HepG2 (cell line): ENCODE measurements at regions not wholly inside any gene's neighbourhood (a gene's known extent, or its start where the extent isn't known, plus 50 kb on each side); places are given as distances from the start of the nearest gene placed in this dataset.

Source experiments
- ATAC-seq: fragments of 200-7000 bp; cut with Tn5 transposase; 3 replicates; pipeline ENCODE4 v1.9.1; 2020; ENCODE audit warnings: mild to moderate bottlenecking, moderate library complexity
- BruUV-seq: library from RNA; stranded (reverse); fragments of 400-500 nt; replicated peaks from 2 replicates; lab custom pipeline; 2021; lab: Mats Ljungman, UMichigan
- CTCF ChIA-PET: fragments of 300-600 bp; formaldehyde crosslinking; extraction: SDS; loops from one replicate; lab custom pipeline; 2021; ENCODE audit warnings: low total read pairs, inconsistent platforms, low intra/inter-chr PET ratio; lab: Yijun Ruan, JAX
- POLR2A ChIA-PET: fragments of 350-600 bp; sonication (Branson Sonifier 250); formaldehyde crosslinking; loops from one replicate; lab custom pipeline; 2020; ENCODE audit warnings: antibody characterized with exemption, inconsistent platforms; lab: Yijun Ruan, JAX
- DNase-seq: peaks from one replicate; pipeline ENCODE4 v3.0.0-alpha.2; 2015; ENCODE audit warnings: low spot score
- FAIRE-seq: peaks from 3 replicates; lab custom pipeline; 2011; peaks lifted over from hg19 to GRCh38; lab: Jason Lieb, UNC
- H2AFZ ChIP-seq: one replicate; pipeline ENCODE4 v1.6.1; 2011; ENCODE audit warnings: low read length, inconsistent platforms
- H3K27ac ChIP-seq: fragments of 300-600 bp; 3 replicates; pipeline ENCODE4 v1.8.0; 2011; ENCODE audit warnings: mixed run types, mild to moderate bottlenecking, mixed read lengths, low read length, inconsistent platforms; ENCODE audit not compliant: insufficient read depth; ENCODE audit errors: extremely low read length
- H3K27me3 ChIP-seq, 2 experiments: fragments of 200-600 bp in 1 of 2; 2 replicates in 1 of 2; 3 replicates in 1 of 2; pipeline versions ENCODE4 v1.6.0 to v1.8.0; 2011; ENCODE audit warnings: low read length in 2 of 2, mild to moderate bottlenecking in 2 of 2, moderate library complexity in 2 of 2, inconsistent platforms in 1 of 2; ENCODE audit not compliant: insufficient read depth in 2 of 2, control insufficient read depth in 1 of 2
- H3K36me3 ChIP-seq, 2 experiments: fragments of 200-600 bp in 1 of 2; replicated peaks in 1 of 2; 2 replicates in 1 of 2; 3 replicates in 1 of 2; pipeline versions ENCODE4 v1.5.1 to v1.8.0; 2011; ENCODE audit warnings: low read length in 2 of 2, inconsistent platforms in 1 of 2; ENCODE audit not compliant: insufficient read depth in 2 of 2, control insufficient read depth in 1 of 2
- H3K4me1 ChIP-seq: 2 replicates; pipeline ENCODE4 v1.5.1; 2012; ENCODE audit warnings: low read length, inconsistent platforms; ENCODE audit not compliant: insufficient read depth
- H3K4me2 ChIP-seq: 2 replicates; pipeline ENCODE4 v1.6.0; 2011; ENCODE audit warnings: low read depth, low read length, inconsistent platforms
- H3K4me3 ChIP-seq, 3 experiments: fragments of 200-600 bp in 1 of 3; sonication (generic), shearing (Covaris generic) in 1 of 3; replicated peaks in 1 of 3; 2 replicates each; pipeline ENCODE4 v1.5.1; 2011 to 2016; ENCODE audit warnings: low read length in 3 of 3, inconsistent platforms in 2 of 3, low read depth in 2 of 3, mild to moderate bottlenecking in 2 of 3, control low read depth in 1 of 3, mixed read lengths in 1 of 3; ENCODE audit not compliant: insufficient read depth in 1 of 3
- H3K79me2 ChIP-seq: one replicate; pipeline ENCODE4 v1.6.1; 2011; ENCODE audit warnings: low read length, inconsistent platforms; ENCODE audit not compliant: insufficient read depth
- H3K9ac ChIP-seq: 2 replicates; pipeline ENCODE4 v1.6.0; 2011; ENCODE audit warnings: mild to moderate bottlenecking, low read depth, low read length, inconsistent platforms; ENCODE audit not compliant: insufficient read depth
- H3K9me3 ChIP-seq: 2 replicates; pipeline ENCODE4 v1.5.1; 2012; ENCODE audit warnings: mild to moderate bottlenecking, low read length
- H4K20me1 ChIP-seq: 2 replicates; pipeline ENCODE4 v1.6.0; 2011; ENCODE audit warnings: inconsistent platforms, mild to moderate bottlenecking, low read length, moderate library complexity; ENCODE audit not compliant: insufficient read depth
- ASH2L ChIP-seq: fragments of 300-600, 200-600 bp; sonication (generic); IDR thresholded peaks from 2 replicates; pipeline ENCODE4 v1.7.0; 2017; ENCODE audit warnings: low read depth, mild to moderate bottlenecking, moderate library complexity, mixed read lengths, low read length; ENCODE audit not compliant: insufficient read length
- ATF2 ChIP-seq: sonication (generic); formaldehyde crosslinking; IDR thresholded peaks from 2 replicates; pipeline ENCODE4 v1.4.0; 2020; ENCODE audit warnings: missing genetic modification reagents
- CERS6 ChIP-seq: sonication (generic); formaldehyde crosslinking; IDR thresholded peaks from 2 replicates; pipeline ENCODE4 v1.5.0; 2020; ENCODE audit warnings: missing genetic modification reagents
- E2F1 ChIP-seq: sonication (generic); formaldehyde crosslinking; IDR thresholded peaks from 2 replicates; pipeline ENCODE4 v1.5.0; 2020; ENCODE audit warnings: missing genetic modification reagents
- FOXK1 ChIP-seq: sonication (generic); formaldehyde crosslinking; IDR thresholded peaks from 2 replicates; pipeline ENCODE4 v1.4.0; 2020; ENCODE audit warnings: low read depth, missing genetic modification reagents, borderline replicate concordance
- HMG20A ChIP-seq: IDR thresholded peaks from 2 replicates; pipeline ENCODE4 v1.6.1; 2016; ENCODE audit warnings: borderline replicate concordance
- HOXA3 ChIP-seq: sonication (generic); formaldehyde crosslinking; IDR thresholded peaks from 2 replicates; pipeline ENCODE4 v1.5.0; 2020; ENCODE audit warnings: missing genetic modification reagents
- MXD1 ChIP-seq: sonication (generic); formaldehyde crosslinking; IDR thresholded peaks from 2 replicates; pipeline ENCODE4 v1.4.0; 2020; ENCODE audit warnings: mild to moderate bottlenecking, missing genetic modification reagents
- NCOA2 ChIP-seq: sonication (generic); formaldehyde crosslinking; IDR thresholded peaks from 2 replicates; pipeline ENCODE4 v1.8.0; 2022; ENCODE audit warnings: inconsistent platforms
- NFE2L2 ChIP-seq: fragments of 150-350 bp; IDR thresholded peaks from 2 replicates; pipeline ENCODE4 v1.6.1; 2014; ENCODE audit warnings: low read length
- RORA ChIP-seq: sonication (generic); formaldehyde crosslinking; IDR thresholded peaks from 2 replicates; pipeline ENCODE4 v1.5.0; 2020; ENCODE audit warnings: mild to moderate bottlenecking, missing genetic modification reagents, moderate library complexity
- SSRP1 ChIP-seq: IDR thresholded peaks from 2 replicates; pipeline ENCODE4 v1.6.1; 2016; ENCODE audit warnings: control low read depth
- STAT5B ChIP-seq: sonication (generic); formaldehyde crosslinking; IDR thresholded peaks from 2 replicates; pipeline ENCODE4 v1.4.0; 2020; ENCODE audit warnings: missing genetic modification reagents
- TOPORS ChIP-seq: sonication (generic); formaldehyde crosslinking; IDR thresholded peaks from 2 replicates; pipeline ENCODE4 v1.8.0; 2023; ENCODE audit warnings: mild to moderate bottlenecking, missing genetic modification reagents
- ZNF503 ChIP-seq: sonication (generic); formaldehyde crosslinking; IDR thresholded peaks from 2 replicates; pipeline ENCODE4 v1.4.0; 2020; ENCODE audit warnings: missing genetic modification reagents
- ZNF614 ChIP-seq: IDR thresholded peaks from 2 replicates; pipeline ENCODE4 v1.6.1; 2018; ENCODE audit warnings: missing biosample characterization, missing genetic modification reagents, inconsistent platforms, borderline replicate concordance
- ZNF660 ChIP-seq: sonication (generic); formaldehyde crosslinking; IDR thresholded peaks from 2 replicates; pipeline ENCODE4 v1.5.1; 2020; ENCODE audit warnings: mild to moderate bottlenecking, low read depth, missing genetic modification reagents, borderline replicate concordance
- ZXDC ChIP-seq: sonication (generic); formaldehyde crosslinking; IDR thresholded peaks from 2 replicates; pipeline ENCODE4 v1.5.0; 2020; ENCODE audit warnings: mild to moderate bottlenecking, missing genetic modification reagents
- WGBS: methylation state at CpG from one replicate; pipeline ENCODE4 v1.1.6; 2017; ENCODE audit warnings: low lambda C conversion rate; 5-methylcytosine and 5-hydroxymethylcytosine counted together
- in situ Hi-C: cut with HindIII; loops from 2 replicates; pipeline ENCODE4 v1.10.0; 2017; ENCODE audit warnings: low pct_unique_long_range_greater_than_20kb; ENCODE audit not compliant: extremely low pct_ligation_motif_present
- intact Hi-C: fragments of 100-400 bp; cut with micrococcal nuclease; formaldehyde crosslinking; loops from one replicate; pipeline ENCODE4 v1.10.0; 2022; ENCODE audit not compliant: unreplicated experiment

- intact Hi-C loops: no loop called here
- no peak overlapping the region for H2AFZ ChIP-seq
- CTCF ChIA-PET: no interaction called here
- TF ChIP-seq RORA (CRISPR knock-in tag) (no peak), E2F1 (no peak), ATF2 (CRISPR knock-in tag) (no peak), HMG20A (CRISPR knock-in tag) (no peak), STAT5B (CRISPR knock-in tag) (no peak), ZNF503 (CRISPR knock-in tag) (no peak), ZNF660 (CRISPR knock-in tag) (no peak), ZXDC (no peak), FOXK1 (no peak), NFE2L2 (no peak), HOXA3 (CRISPR knock-in tag) (no peak), SSRP1 (CRISPR knock-in tag) (no peak), NCOA2 (CRISPR knock-in tag) (no peak), MXD1 (CRISPR knock-in tag) (no peak), ZNF614 (CRISPR knock-in tag) (no peak), TOPORS (no peak), ASH2L (no peak), CERS6 (CRISPR knock-in tag) (no peak)
Observed at GRCh38 chr13:39956036-39956435, 300.6 kb downstream of the COG6 start.

More at GRCh38 chr13:39956036-39956435, 300.6 kb downstream of the COG6 start:
- Histone ChIP-seq H3K79me2 (no peaks in the 10 kb centered on the region), H3K4me2 (no peak overlapping the region), H4K20me1 (no peaks in the 10 kb centered on the region), H3K27me3 (0 out of 5 replicates have a peak, but pooled peaks cover 0 to 8% of the 10 kb centered on the region in 2 experiments), H3K36me3 (no peaks in the 10 kb centered on the region), H3K9me3 (no peaks in the 10 kb centered on the region), H3K4me1 (no peaks in the 10 kb centered on the region), H3K4me3 (no peak overlapping the region), H3K27ac (no peak overlapping the region), H3K9ac (no peak overlapping the region)
- no peak for ATAC-seq
- in situ Hi-C loops: no loop called here
- WGBS: 44% methylated on average over 2 of the region's 2 CpGs
- no peak for FAIRE-seq
- no TSS peak for BruUV-seq
- no peak for DNase-seq
- POLR2A ChIA-PET: no interaction called here
